Hepatic stellate cell (primary cell): ENCODE measurements at regions not wholly inside any gene's neighbourhood (a gene's known extent, or its start where the extent isn't known, plus 50 kb on each side); places are given as distances from the start of the nearest gene placed in this dataset.
"Not testable (repeated sequence)": the region's sequence is repeated elsewhere in the genome, so short reads cannot be mapped to it uniquely, and the experiment has no call there.

ENCODE experiments used
- DNase-seq: peaks from one replicate; pipeline ENCODE4 v3.0.0; 2011; ENCODE audit warnings: low spot score

- DNase-seq, result no peak
Measured at GRCh38 chr16:63925221-63925620, 1196.6 kb downstream of the CDH11 start.

- no peak for DNase-seq
Measured at GRCh38 chr16:63922560-63922959, 1199.3 kb downstream of the CDH11 start.

- DNase-seq, result no peak
Measured at GRCh38 chr16:63921737-63922295, 1200.0 kb downstream of the CDH11 start.

- DNase-seq, result no peak
Measured at GRCh38 chr16:63913290-63913689, 1208.6 kb downstream of the CDH11 start.

- no peak for DNase-seq
Measured at GRCh38 chr16:63907251-63907650, 1214.6 kb downstream of the CDH11 start.

- no peak for DNase-seq
Measured at GRCh38 chr16:63904930-63905329, 1216.9 kb downstream of the CDH11 start.

- no peak for DNase-seq
Measured at GRCh38 chr16:63904182-63904581, 1217.7 kb downstream of the CDH11 start.

GRCh38 chr16:63896383-63897109 is 1225.3 kb downstream of the CDH11 start:
- no peak for DNase-seq

GRCh38 chr16:63890723-63891122 is 1231.1 kb downstream of the CDH11 start:
- DNase-seq, result no peak

- no peak for DNase-seq
Measured at GRCh38 chr16:63890081-63890480, 1231.8 kb downstream of the CDH11 start.

- DNase-seq, result no peak
Measured at GRCh38 chr16:63883091-63883490, 1238.8 kb downstream of the CDH11 start.

GRCh38 chr16:63882576-63882975 is 1239.3 kb downstream of the CDH11 start:
- no peak for DNase-seq

GRCh38 chr16:63880948-63881347 is 1240.9 kb downstream of the CDH11 start:
- DNase-seq, result no peak

- no peak for DNase-seq
Measured at GRCh38 chr16:63877401-63877800, 1244.5 kb downstream of the CDH11 start.

- DNase-seq, result no peak
Measured at GRCh38 chr16:63876103-63876502, 1245.8 kb downstream of the CDH11 start.

GRCh38 chr16:63860700-63861099 is 1261.2 kb downstream of the CDH11 start:
- not testable (repeated sequence) for DNase-seq

GRCh38 chr16:63856537-63856936 is 1265.3 kb downstream of the CDH11 start:
- no peak for DNase-seq

GRCh38 chr16:63850979-63851378 is 1270.9 kb downstream of the CDH11 start:
- no peak for DNase-seq

GRCh38 chr16:63841271-63841670 is 1280.6 kb downstream of the CDH11 start:
- DNase-seq, result no peak

GRCh38 chr16:63830061-63830460 is 1291.8 kb downstream of the CDH11 start:
- DNase-seq, result no peak

GRCh38 chr16:63822818-63823217 is 1299.0 kb downstream of the CDH11 start:
- DNase-seq, result no peak

GRCh38 chr16:63816276-63816675 is 1305.6 kb downstream of the CDH11 start:
- no peak for DNase-seq

GRCh38 chr16:63813862-63814261 is 1308.0 kb downstream of the CDH11 start:
- DNase-seq, result no peak

GRCh38 chr16:63808730-63809129 is 1313.1 kb downstream of the CDH11 start:
- no peak for DNase-seq
